HEK293 (cell line): ENCODE measurements at regions not wholly inside any gene's neighbourhood (a gene's known extent, or its start where the extent isn't known, plus 50 kb on each side); places are given as distances from the start of the nearest gene placed in this dataset.

Source experiments
- CTCF ChIA-PET: fragments of 350-600 bp; formaldehyde crosslinking; extraction: SDS; loops from one replicate; lab custom pipeline; 2021; ENCODE audit warnings: antibody characterized with exemption; lab: Yijun Ruan, JAX
- POLR2A ChIA-PET: fragments of 300-600 bp; formaldehyde crosslinking; extraction: SDS; loops from one replicate; lab custom pipeline; 2020; ENCODE audit warnings: antibody characterized with exemption, inconsistent platforms; lab: Yijun Ruan, JAX
- H3K27ac ChIP-seq: fragments of 200-500 bp; sonication (Bioruptor generic); 2 replicates; pipeline ENCODE4 v1.5.1; 2014; ENCODE audit warnings: low read depth, low read length, control low read depth, inconsistent platforms; ENCODE audit errors: extremely low read depth
- H3K36me3 ChIP-seq, 2 experiments: fragments of 200-500 bp in 1 of 2; sonication (Bioruptor generic) in 1 of 2; 1 replicate in 1 of 2; 2 replicates in 1 of 2; pipeline ENCODE4 v1.5.1; 2014 to 2017; ENCODE audit warnings: inconsistent platforms in 2 of 2, low read length in 2 of 2; ENCODE audit not compliant: control insufficient read depth in 2 of 2, insufficient read depth in 1 of 2
- H3K4me1 ChIP-seq: fragments of 200-500 bp; sonication (Bioruptor generic); 2 replicates; pipeline ENCODE4 v1.5.1; 2014; ENCODE audit warnings: mild to moderate bottlenecking, low read length, inconsistent platforms; ENCODE audit not compliant: control insufficient read depth, insufficient read depth
- H3K4me3 ChIP-seq: 2 replicates; pipeline ENCODE4 v1.5.1; 2011; ENCODE audit warnings: low read depth, mild to moderate bottlenecking, control low read depth, low read length, moderate library complexity
- H3K9me3 ChIP-seq: fragments of 200-500 bp; sonication (Bioruptor generic); 2 replicates; pipeline ENCODE4 v1.5.1; 2014; ENCODE audit warnings: low read depth, low read length, inconsistent platforms; ENCODE audit not compliant: control insufficient read depth, insufficient read depth
- GLI4 ChIP-seq: fragments of 450-650 bp; formaldehyde crosslinking; IDR thresholded peaks from 2 replicates; pipeline ENCODE4 v1.5.1; 2016; ENCODE audit warnings: missing biosample characterization, missing genetic modification characterization
- HOXC10 ChIP-seq: sonication (generic); formaldehyde crosslinking; IDR thresholded peaks from 2 replicates; pipeline ENCODE4 v1.8.1; 2023; ENCODE audit warnings: mild to moderate bottlenecking, missing genetic modification reagents
- HOXD13 ChIP-seq: sonication (generic); formaldehyde crosslinking; IDR thresholded peaks from 2 replicates; pipeline ENCODE4 v1.8.0; 2022; ENCODE audit warnings: missing genetic modification reagents, borderline replicate concordance
- IKZF3 ChIP-seq: fragments of 450-650 bp; IDR thresholded peaks from 2 replicates; pipeline ENCODE4 v1.5.0; 2018; ENCODE audit warnings: missing biosample characterization, mild to moderate bottlenecking, missing genetic modification characterization, moderate library complexity
- KLF16 ChIP-seq: fragments of 450-650 bp; formaldehyde crosslinking; IDR thresholded peaks from 2 replicates; pipeline ENCODE4 v1.5.1; 2017; ENCODE audit warnings: missing biosample characterization, missing genetic modification characterization
- ZBTB7A ChIP-seq: fragments of 450-650 bp; formaldehyde crosslinking; IDR thresholded peaks from 2 replicates; pipeline ENCODE4 v1.5.1; 2016; ENCODE audit warnings: low read depth, missing biosample characterization, missing genetic modification characterization
- ZFHX2 ChIP-seq: fragments of 450-650 bp; formaldehyde crosslinking; conservative IDR thresholded peaks from 2 replicates; pipeline ENCODE4 v1.5.1; 2016; ENCODE audit warnings: missing biosample characterization, missing genetic modification characterization
- ZNF292 ChIP-seq: fragments of 450-650 bp; formaldehyde crosslinking; IDR thresholded peaks from 2 replicates; pipeline ENCODE4 v1.5.1; 2016; ENCODE audit warnings: low read depth, missing biosample characterization, missing genetic modification characterization, borderline replicate concordance
- ZNF350 ChIP-seq: fragments of 450-650 bp; formaldehyde crosslinking; IDR thresholded peaks from 2 replicates; pipeline ENCODE4 v1.5.0; 2017; ENCODE audit warnings: missing biosample characterization, mild to moderate bottlenecking, missing genetic modification characterization
- ZNF449 ChIP-seq: fragments of 450-650 bp; formaldehyde crosslinking; IDR thresholded peaks from 2 replicates; pipeline ENCODE4 v1.5.1; 2017; ENCODE audit warnings: missing biosample characterization, mild to moderate bottlenecking, missing genetic modification characterization, moderate library complexity
- ZNF501 ChIP-seq: fragments of 450-650 bp; formaldehyde crosslinking; IDR thresholded peaks from 2 replicates; pipeline ENCODE4 v1.5.1; 2016; ENCODE audit warnings: missing biosample characterization, missing genetic modification characterization
- ZNF558 ChIP-seq: fragments of 450-650 bp; formaldehyde crosslinking; IDR thresholded peaks from 2 replicates; pipeline ENCODE4 v1.5.1; 2016; ENCODE audit warnings: missing biosample characterization, missing genetic modification characterization
- ZNF571 ChIP-seq: fragments of 450-650 bp; formaldehyde crosslinking; IDR thresholded peaks from 2 replicates; pipeline ENCODE4 v1.5.0; 2017; ENCODE audit warnings: missing biosample characterization, missing genetic modification characterization
- ZNF76 ChIP-seq: fragments of 450-650 bp; formaldehyde crosslinking; IDR thresholded peaks from 2 replicates; pipeline ENCODE4; 2016; ENCODE audit warnings: low read depth, missing biosample characterization, missing genetic modification characterization, borderline replicate concordance
- ZNF776 ChIP-seq: fragments of 450-650 bp; formaldehyde crosslinking; IDR thresholded peaks from 2 replicates; pipeline ENCODE4 v1.5.0; 2017; ENCODE audit warnings: missing biosample characterization, missing genetic modification characterization, borderline replicate concordance
- ZNF785 ChIP-seq: fragments of 450-650 bp; formaldehyde crosslinking; IDR thresholded peaks from 2 replicates; pipeline ENCODE4 v1.5.1; 2016; ENCODE audit warnings: missing biosample characterization, missing genetic modification characterization
- ZNF843 ChIP-seq: fragments of 450-650 bp; formaldehyde crosslinking; IDR thresholded peaks from 2 replicates; pipeline ENCODE4 v1.5.1; 2016; ENCODE audit warnings: missing biosample characterization, missing genetic modification characterization
- ZXDB ChIP-seq: fragments of 450-650 bp; formaldehyde crosslinking; IDR thresholded peaks from 2 replicates; pipeline ENCODE4 v1.5.1; 2016; ENCODE audit warnings: missing biosample characterization, missing genetic modification characterization
- TF ChIP-seq, protein P1 (sequence below): fragments of 450-650 bp; formaldehyde crosslinking; conservative IDR thresholded peaks from 2 replicates; pipeline ENCODE4 v1.5.1; 2016; ENCODE audit warnings: low read depth, missing biosample characterization, missing genetic modification characterization
- TF ChIP-seq, protein P2 (sequence below): fragments of 450-650 bp; formaldehyde crosslinking; IDR thresholded peaks from 2 replicates; pipeline ENCODE4 v1.5.1; 2016; ENCODE audit warnings: missing biosample characterization, missing genetic modification characterization

GRCh38 chr11:116394022-116394421 lies 378.8 kb downstream of the BUD13 start:
- TF ChIP-seq ZXDB (no peak), ZBTB7A (no peak), IKZF3 (no peak), ZNF558 (tag by site-specific recombination) (no peak), ZNF501 (tag by site-specific recombination) (no peak), ZNF843 (no peak), ZNF776 (tag by site-specific recombination) (no peak), ZNF292 (no peak), KLF16 (tag by site-specific recombination) (no peak), ZNF350 (tag by site-specific recombination) (no peak), ZNF449 (no peak), ZNF785 (tag by site-specific recombination) (no peak)
- TF ChIP-seq, protein P1, sequence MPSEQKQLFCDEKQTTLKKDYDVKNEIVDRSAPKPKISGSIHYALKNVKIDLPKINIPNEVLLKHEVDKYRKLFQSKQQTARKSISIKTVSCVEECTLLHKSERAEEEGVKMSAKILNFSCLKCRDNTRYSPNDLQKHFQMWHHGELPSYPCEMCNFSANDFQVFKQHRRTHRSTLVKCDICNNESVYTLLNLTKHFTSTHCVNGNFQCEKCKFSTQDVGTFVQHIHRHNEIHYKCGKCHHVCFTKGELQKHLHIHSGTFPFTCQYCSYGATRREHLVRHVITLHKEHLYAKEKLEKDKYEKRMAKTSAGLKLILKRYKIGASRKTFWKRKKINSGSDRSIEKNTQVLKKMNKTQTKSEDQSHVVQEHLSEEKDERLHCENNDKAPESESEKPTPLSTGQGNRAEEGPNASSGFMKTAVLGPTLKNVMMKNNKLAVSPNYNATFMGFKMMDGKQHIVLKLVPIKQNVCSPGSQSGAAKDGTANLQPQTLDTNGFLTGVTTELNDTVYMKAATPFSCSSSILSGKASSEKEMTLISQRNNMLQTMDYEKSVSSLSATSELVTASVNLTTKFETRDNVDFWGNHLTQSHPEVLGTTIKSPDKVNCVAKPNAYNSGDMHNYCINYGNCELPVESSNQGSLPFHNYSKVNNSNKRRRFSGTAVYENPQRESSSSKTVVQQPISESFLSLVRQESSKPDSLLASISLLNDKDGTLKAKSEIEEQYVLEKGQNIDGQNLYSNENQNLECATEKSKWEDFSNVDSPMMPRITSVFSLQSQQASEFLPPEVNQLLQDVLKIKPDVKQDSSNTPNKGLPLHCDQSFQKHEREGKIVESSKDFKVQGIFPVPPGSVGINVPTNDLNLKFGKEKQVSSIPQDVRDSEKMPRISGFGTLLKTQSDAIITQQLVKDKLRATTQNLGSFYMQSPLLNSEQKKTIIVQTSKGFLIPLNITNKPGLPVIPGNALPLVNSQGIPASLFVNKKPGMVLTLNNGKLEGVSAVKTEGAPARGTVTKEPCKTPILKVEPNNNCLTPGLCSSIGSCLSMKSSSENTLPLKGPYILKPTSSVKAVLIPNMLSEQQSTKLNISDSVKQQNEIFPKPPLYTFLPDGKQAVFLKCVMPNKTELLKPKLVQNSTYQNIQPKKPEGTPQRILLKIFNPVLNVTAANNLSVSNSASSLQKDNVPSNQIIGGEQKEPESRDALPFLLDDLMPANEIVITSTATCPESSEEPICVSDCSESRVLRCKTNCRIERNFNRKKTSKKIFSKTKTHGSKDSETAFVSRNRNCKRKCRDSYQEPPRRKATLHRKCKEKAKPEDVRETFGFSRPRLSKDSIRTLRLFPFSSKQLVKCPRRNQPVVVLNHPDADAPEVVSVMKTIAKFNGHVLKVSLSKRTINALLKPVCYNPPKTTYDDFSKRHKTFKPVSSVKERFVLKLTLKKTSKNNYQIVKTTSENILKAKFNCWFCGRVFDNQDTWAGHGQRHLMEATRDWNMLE (tag by site-specific recombination) = no peak
- Histone ChIP-seq H3K9me3 (no peaks in the 10 kb centered on the region), H3K27ac (no peak overlapping the region), H3K4me1 (no peaks in the 10 kb centered on the region), H3K4me3 (no peak overlapping the region), H3K36me3 (no peaks in the 10 kb centered on the region)
- ChIA-PET POLR2A (no interaction called here), CTCF (no interaction called here)

DNA sequence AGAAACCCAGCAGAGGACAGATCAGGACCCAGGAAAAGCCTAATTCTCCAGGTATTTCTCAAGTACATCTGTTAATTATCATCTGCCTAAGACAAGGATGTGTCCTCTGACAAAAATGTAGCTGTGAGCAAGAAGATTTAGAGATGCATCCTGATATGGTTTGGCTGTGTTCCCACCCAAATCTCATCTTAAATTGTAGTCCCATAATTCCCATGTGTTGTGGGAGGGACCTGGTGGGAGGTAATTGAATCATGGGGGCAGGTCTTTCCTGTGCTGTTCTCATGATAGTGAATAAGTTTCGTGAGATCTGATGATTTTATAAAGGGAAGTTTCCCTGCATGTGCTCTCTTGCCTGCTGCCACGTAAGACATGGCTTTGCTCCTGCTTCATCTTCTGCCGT lies 381.8 kb downstream of the BUD13 start:
- Histone ChIP-seq H3K4me3 (no peak overlapping the region), H3K9me3 (no peaks in the 10 kb centered on the region), H3K27ac (no peak overlapping the region), H3K4me1 (no peaks in the 10 kb centered on the region), H3K36me3 (no peaks in the 10 kb centered on the region)
- CTCF ChIA-PET = no interaction called here
- POLR2A ChIA-PET = no interaction called here
- TF ChIP-seq GLI4 (no peak), ZFHX2 (peak; percentile 26; the same call in 1 of the 2 replicates), ZNF76 (tag by site-specific recombination) (no peak), HOXD13 (CRISPR knock-in tag) (no peak), ZNF571 (tag by site-specific recombination) (no peak), HOXC10 (no peak)
- TF ChIP-seq, protein P2, sequence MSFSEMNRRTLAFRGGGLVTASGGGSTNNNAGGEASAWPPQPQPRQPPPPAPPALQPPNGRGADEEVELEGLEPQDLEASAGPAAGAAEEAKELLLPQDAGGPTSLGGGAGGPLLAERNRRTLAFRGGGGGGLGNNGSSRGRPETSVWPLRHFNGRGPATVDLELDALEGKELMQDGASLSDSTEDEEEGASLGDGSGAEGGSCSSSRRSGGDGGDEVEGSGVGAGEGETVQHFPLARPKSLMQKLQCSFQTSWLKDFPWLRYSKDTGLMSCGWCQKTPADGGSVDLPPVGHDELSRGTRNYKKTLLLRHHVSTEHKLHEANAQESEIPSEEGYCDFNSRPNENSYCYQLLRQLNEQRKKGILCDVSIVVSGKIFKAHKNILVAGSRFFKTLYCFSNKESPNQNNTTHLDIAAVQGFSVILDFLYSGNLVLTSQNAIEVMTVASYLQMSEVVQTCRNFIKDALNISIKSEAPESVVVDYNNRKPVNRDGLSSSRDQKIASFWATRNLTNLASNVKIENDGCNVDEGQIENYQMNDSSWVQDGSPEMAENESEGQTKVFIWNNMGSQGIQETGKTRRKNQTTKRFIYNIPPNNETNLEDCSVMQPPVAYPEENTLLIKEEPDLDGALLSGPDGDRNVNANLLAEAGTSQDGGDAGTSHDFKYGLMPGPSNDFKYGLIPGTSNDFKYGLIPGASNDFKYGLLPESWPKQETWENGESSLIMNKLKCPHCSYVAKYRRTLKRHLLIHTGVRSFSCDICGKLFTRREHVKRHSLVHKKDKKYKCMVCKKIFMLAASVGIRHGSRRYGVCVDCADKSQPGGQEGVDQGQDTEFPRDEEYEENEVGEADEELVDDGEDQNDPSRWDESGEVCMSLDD (tag by site-specific recombination) = no peak
